Natural killer cell treated with Interleukin-12 subunit alpha and Interleukin-12 subunit beta and Interleukin-15 and Interleukin-18, amount 100 ng/mL, for 72 hours (primary cell): ENCODE measurements at regions not wholly inside any gene's neighbourhood (a gene's known extent, or its start where the extent isn't known, plus 50 kb on each side); places are given as distances from the start of the nearest gene placed in this dataset.
A peak's percentile ranks its signal among the peaks of the same experiment; 100 is the strongest.
"Not testable (repeated sequence)": the region's sequence is repeated elsewhere in the genome, so short reads cannot be mapped to it uniquely, and the experiment has no call there.

ENCODE experiments used
- ATAC-seq, 2 donors: fragments of 150-1000 bp; cut with Tn5 transposase in 1 of 2; sonication (Bioruptor Pico), chemical (Tn5 transposase) in 1 of 2; 2 replicates each; pipeline ENCODE4 v1.10.0; 2021
- DNase-seq: peaks from one replicate; pipeline ENCODE4 v3.0.0; 2022; ENCODE audit warnings: low spot score
- H3K27ac Mint-ChIP-seq, 2 donors: 1 replicate in 1 of 2; 2 replicates in 1 of 2; pipeline ENCODE4 v1.8.0; 2022; ENCODE audit warnings: mixed read lengths in 2 of 2, mild to moderate bottlenecking in 1 of 2, moderate library complexity in 1 of 2
- H3K27me3 Mint-ChIP-seq, 2 donors: 1 replicate in 1 of 2; 2 replicates in 1 of 2; pipeline ENCODE4 v1.8.0; 2022; ENCODE audit warnings: mixed read lengths in 2 of 2
- H3K36me3 Mint-ChIP-seq: one replicate; pipeline ENCODE4 v1.8.0; 2022; ENCODE audit warnings: mixed read lengths
- H3K4me1 Mint-ChIP-seq, 2 donors: 1 replicate in 1 of 2; 2 replicates in 1 of 2; pipeline ENCODE4 v1.8.0; 2022; ENCODE audit warnings: low read depth in 2 of 2, mixed read lengths in 2 of 2, mild to moderate bottlenecking in 1 of 2
- H3K4me3 Mint-ChIP-seq: one replicate; pipeline ENCODE4 v1.8.0; 2022; ENCODE audit warnings: mixed read lengths
- H3K9me3 Mint-ChIP-seq: 2 replicates; pipeline ENCODE4 v1.8.0; 2022; ENCODE audit warnings: mixed read lengths

DNA sequence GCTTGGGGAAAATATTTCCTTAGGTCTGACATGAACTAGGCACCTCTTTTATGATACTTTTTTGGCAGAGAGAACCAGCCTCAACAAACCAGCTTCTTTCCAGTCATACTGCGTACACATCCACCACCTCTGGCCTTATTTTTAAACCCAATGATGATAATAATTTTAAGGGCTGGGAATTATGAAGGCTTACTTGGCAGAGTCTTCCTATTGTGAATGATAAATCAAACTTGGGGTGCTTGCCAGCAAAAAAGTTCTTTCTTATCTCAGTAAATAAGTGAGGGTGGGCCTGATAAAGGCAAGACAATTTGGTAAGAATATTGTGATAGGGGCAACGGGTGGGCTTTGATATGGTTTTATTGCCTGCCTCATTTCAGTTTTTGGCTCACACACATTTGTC lies 1230.2 kb upstream of the ZEB2 start:
- no peak for DNase-seq
- Mint-ChIP-seq H3K27me3 (peaks cover 0 to 22% of the 10 kb centered on the region in 2 donors), H3K4me1 (peaks cover 29 to 46% of the 10 kb centered on the region in 2 donors), H3K9me3 (no peaks in the 10 kb centered on the region), H3K4me3 (no peak overlapping the region), H3K27ac (peak overlapping the region in 1 of 2 donors; percentile 19), H3K36me3 (no peaks in the 10 kb centered on the region)
- ATAC-seq = no peak

DNA sequence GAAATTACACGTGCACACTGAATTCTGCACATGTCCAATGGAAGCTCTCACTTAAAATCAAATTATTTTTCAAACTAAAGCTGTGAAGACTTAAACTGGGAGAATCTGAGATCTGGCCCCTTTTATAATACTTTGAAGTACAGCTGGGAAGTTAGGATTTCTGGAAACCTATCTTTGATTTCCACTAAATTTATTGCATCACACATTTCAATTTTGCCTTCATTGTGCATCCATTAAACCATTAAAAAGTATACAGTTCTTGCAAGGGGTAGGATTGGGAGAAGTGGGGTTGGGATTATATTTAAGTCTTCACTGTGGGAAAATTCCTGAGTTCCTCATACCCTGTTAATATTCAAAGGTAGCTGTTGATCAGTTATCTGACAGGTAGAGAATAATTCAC lies 1229.6 kb upstream of the ZEB2 start:
- no peaks in the 10 kb centered on the region for H3K36me3 Mint-ChIP-seq
- H3K4me1 Mint-ChIP-seq = peaks cover 33 to 52% of the 10 kb centered on the region in 2 donors

DNA sequence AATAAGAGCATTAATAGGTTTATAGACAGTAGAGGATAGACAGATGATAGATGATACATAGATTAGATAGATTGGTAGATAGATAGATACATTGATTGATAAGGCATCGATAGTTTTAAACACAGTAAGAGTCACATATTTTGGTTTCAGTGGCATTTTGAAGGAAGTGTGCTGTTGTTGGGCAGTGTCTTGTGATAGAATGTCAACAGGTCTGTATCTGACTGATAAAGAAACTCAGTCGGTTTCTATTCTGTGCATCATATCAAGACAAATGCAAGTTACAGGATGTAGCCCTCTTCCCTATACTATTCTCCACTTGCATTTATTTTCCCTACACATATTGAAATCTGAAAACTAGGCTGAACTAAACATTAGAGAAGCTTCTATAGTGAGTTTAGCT lies 1229.0 kb upstream of the ZEB2 start:
- peak overlapping the region in 1 of 2 donors; percentile 24 for H3K27ac Mint-ChIP-seq
- H3K4me1 Mint-ChIP-seq = peaks cover 36 to 54% of the 10 kb centered on the region in 2 donors
- DNase-seq (no peak), ATAC-seq (peak; percentile 63 to 69)
- H3K4me3 Mint-ChIP-seq = peak overlapping the region; percentile 24
- no peaks in the 10 kb centered on the region for H3K36me3 Mint-ChIP-seq
- H3K9me3 Mint-ChIP-seq = no peaks in the 10 kb centered on the region
- peaks cover 0 to 30% of the 10 kb centered on the region in 2 donors for H3K27me3 Mint-ChIP-seq

More for the DNA sequence above, 1229.6 kb upstream of the ZEB2 start:
- ATAC-seq (no peak), DNase-seq (no peak)
- Mint-ChIP-seq H3K27me3 (peaks cover 0 to 28% of the 10 kb centered on the region in 2 donors), H3K4me3 (no peak overlapping the region), H3K27ac (peak overlapping the region in 1 of 2 donors; percentile 24), H3K9me3 (no peaks in the 10 kb centered on the region)

DNA sequence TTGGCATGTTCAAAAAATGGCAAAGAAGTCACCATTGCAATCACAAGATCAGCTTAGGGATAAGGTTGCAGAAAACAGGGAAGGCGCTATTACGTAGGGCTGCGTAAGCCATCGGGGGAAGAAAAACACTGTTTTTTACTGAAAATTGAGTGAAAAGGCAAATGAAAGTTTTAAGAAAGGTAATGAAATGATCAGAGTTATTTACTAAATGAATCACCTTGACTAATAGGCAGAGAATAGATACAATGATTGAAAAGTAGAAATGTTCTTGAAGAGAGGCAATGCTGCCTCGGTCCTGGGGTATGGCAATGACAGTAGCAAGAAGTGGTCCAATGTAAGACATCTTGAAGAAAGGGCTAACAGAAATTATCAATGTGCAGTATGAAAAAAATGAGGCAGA lies 1227.8 kb upstream of the ZEB2 start:
- H3K4me3 Mint-ChIP-seq = peak overlapping the region; percentile 18
- no peaks in the 10 kb centered on the region for H3K9me3 Mint-ChIP-seq
- peaks cover 0 to 30% of the 10 kb centered on the region in 2 donors for H3K27me3 Mint-ChIP-seq
- H3K36me3 Mint-ChIP-seq = no peaks in the 10 kb centered on the region
- peak overlapping the region; percentile 1 to 21 for H3K27ac Mint-ChIP-seq
- ATAC-seq (no peak), DNase-seq (no peak)
- H3K4me1 Mint-ChIP-seq = peaks cover 31 to 54% of the 10 kb centered on the region in 2 donors

DNA sequence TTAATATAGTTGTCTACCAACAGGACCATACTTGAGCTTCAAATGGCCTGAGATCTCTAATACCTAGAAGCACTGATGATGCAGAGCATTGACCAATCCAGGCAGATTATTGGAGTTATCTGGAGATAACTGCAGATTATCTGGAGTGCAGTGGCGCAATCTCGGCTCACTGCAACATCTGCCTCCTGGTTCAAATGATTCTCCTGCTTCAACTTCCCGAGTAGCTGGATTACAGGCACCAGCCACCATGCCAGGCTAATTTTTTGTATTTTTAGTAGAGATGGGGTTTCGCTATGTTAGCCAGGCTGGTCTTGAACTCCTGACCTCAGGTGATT lies 1225.4 kb upstream of the ZEB2 start:
- H3K4me3 Mint-ChIP-seq = peak overlapping the region; percentile 70

DNA sequence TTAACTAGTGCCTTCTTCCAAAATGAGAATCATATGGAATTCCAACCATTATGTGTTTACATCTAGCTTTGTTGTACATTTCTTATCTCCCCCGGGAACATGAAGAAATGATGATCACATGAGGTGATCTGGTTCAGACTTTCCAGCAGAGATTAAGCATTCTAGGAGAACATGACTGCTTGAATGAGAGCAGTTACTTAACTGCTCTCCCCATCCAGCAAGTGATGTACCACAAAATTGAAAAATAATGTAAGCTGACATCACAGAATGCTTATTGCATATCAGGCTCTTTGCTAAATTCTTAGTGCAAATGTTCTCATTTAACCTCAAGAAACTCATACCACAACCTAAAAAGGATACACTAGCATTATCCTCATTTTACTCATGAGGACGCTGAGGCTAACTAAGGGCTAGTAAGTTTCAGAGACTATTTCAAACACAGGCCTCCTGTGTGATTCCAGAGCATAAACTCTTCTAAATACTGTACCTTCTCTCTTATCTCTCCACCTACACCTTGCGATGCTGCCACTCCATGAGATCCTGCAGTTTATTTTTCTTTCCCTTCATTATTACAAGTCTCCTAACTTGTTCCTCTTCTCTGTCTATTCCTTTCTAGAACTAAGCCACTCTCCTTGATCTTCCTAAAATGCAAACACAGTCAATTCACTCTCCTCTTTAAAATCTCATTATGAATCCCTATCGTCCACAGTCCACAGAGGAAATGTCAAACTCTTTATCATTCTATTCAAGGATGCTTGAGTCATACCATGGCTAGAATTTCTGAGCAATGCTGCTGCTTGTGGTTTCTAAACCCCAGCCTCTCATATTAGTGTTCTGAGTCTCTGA lies 1224.8 kb upstream of the ZEB2 start:
- H3K4me3 Mint-ChIP-seq = peak overlapping the region; percentile 70
- peak; percentile 86 to 93 for ATAC-seq
- H3K27ac Mint-ChIP-seq = peak overlapping the region; percentile 63 to 72

More for the DNA sequence above, 1225.4 kb upstream of the ZEB2 start:
- H3K9me3 Mint-ChIP-seq, DNase-seq, ATAC-seq, H3K36me3 Mint-ChIP-seq: not testable (repeated sequence)
- Mint-ChIP-seq H3K4me1 (peaks cover 15 to 39% of the 10 kb centered on the region in 2 donors), H3K27me3 (peaks cover 0 to 23% of the 10 kb centered on the region in 2 donors), H3K27ac (peak overlapping the region; percentile 63 to 72)

DNA sequence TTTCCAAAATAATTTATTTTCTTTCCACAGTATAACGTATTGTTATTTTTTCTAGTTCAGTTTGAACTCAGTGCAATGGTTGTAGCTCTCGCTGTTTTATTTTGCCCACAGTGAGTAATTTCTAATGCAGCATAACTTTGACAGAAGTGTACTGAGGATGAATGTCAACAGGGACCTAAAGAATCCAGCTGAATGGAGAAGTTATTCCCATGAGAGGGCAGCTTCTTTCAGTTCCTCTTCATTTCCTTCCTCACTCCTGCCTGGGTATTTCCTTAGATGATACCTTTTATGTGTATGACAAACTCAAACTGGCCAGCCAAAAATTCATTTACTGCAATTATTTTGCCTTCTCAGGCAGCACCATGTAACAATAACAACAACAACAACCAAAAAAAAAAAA lies 1223.1 kb upstream of the ZEB2 start:
- H3K27ac Mint-ChIP-seq = peak overlapping the region in 1 of 2 donors; percentile 7
- no peak for DNase-seq
- H3K4me3 Mint-ChIP-seq = no peak overlapping the region
- H3K27me3 Mint-ChIP-seq = peaks cover under 1 to 23% of the 10 kb centered on the region in 2 donors
- ATAC-seq = no peak
- H3K4me1 Mint-ChIP-seq = peaks cover 17 to 32% of the 10 kb centered on the region in 2 donors
- no peaks in the 10 kb centered on the region for H3K36me3 Mint-ChIP-seq
- no peaks in the 10 kb centered on the region for H3K9me3 Mint-ChIP-seq

More for the DNA sequence above, 1224.8 kb upstream of the ZEB2 start:
- no peak for DNase-seq
- H3K4me1 Mint-ChIP-seq = peaks cover 18 to 40% of the 10 kb centered on the region in 2 donors
- H3K27me3 Mint-ChIP-seq = peaks cover 0 to 23% of the 10 kb centered on the region in 2 donors
- no peaks in the 10 kb centered on the region for H3K36me3 Mint-ChIP-seq
- no peaks in the 10 kb centered on the region for H3K9me3 Mint-ChIP-seq

DNA sequence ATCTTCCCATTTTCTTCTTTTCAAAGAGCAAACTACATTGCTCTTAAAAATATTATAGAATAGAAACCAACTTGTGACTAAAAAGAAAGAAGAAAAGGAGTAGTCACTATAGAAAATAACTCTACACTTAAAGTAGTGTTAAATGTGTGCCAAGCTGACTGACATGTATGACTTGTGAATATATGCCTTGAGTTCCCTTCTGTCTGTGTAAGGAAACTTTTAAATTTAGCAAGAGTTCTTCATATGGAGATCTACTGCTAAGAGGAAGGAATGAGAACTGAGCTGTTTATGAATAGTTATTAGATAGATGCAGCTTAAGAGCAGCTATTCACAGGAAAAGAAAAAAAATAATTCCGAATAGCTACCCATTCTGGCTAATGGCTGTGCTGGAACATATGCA lies 1221.7 kb upstream of the ZEB2 start:
- ATAC-seq = no peak
- no peak for DNase-seq
- no peaks in the 10 kb centered on the region for H3K9me3 Mint-ChIP-seq
- no peak overlapping the region for H3K4me3 Mint-ChIP-seq
- peaks cover 2 to 16% of the 10 kb centered on the region in 2 donors for H3K27me3 Mint-ChIP-seq
- H3K4me1 Mint-ChIP-seq = peaks cover 17 to 24% of the 10 kb centered on the region in 2 donors
- H3K36me3 Mint-ChIP-seq = no peaks in the 10 kb centered on the region
- peak overlapping the region in 1 of 2 donors; percentile 2 for H3K27ac Mint-ChIP-seq

DNA sequence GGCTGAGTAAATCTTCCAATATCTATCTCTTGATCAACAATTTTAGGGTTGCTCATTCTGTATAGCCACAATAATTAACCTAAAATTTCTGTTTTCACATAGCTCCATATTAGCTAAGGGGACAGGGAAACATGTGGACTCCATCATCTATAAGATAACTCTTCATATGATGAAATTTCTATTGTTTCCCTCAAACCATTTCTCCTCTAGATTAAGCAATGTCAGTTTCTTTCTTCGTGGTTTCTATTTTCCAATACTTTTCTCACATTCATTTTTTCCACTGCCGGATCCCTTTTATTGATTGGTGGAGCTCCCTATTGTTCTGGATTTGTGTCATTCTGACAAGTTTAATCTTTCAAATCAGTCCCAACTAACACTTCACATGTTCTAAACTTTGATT lies 1221.3 kb upstream of the ZEB2 start:
- no peaks in the 10 kb centered on the region for H3K36me3 Mint-ChIP-seq
- no peak for ATAC-seq
- DNase-seq = no peak
- H3K4me1 Mint-ChIP-seq = peaks cover 16 to 20% of the 10 kb centered on the region in 2 donors
- no peak overlapping the region for H3K4me3 Mint-ChIP-seq
- H3K9me3 Mint-ChIP-seq = no peaks in the 10 kb centered on the region
- H3K27me3 Mint-ChIP-seq = peaks cover 2 to 12% of the 10 kb centered on the region in 2 donors
- H3K27ac Mint-ChIP-seq = peak overlapping the region in 1 of 2 donors; percentile 2

DNA sequence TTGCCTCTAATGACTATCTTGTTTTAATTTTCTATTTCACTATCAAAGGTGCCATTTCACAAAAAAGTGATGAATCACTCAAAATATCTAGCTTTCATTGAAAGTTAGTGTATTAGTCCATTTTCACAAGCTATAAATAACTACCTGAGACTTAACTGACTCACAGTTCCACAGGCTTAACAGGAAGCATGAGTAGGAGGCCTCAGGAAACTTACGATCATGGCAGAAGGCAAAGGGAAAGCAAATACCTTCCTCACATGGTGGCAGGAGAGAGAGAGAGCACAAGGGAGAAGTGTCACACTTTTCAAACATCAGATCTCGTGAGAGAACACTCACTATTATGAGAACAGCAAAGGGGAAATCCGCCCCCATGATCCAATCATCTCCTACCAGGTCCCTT lies 1220.4 kb upstream of the ZEB2 start:
- no peak for DNase-seq

DNA sequence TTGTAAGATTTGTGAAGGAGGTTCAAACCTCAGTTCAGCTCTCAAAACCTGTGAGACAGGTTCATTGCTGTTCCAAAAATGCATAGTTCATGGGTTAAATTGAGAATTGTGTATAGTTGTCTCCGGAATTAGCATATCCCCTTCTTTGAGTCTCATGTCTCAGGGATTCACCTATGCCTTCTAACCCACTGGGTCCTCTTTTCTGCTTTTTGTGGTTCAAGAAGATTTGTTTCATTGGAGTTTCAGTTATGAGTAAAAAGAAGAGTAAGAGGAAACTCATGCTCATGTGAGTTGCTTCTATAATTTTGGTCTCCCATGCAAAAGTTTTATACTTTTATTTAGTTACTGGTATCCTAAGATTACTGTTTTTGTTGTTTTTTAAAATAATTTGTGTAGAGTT lies 1219.8 kb upstream of the ZEB2 start:
- H3K4me1 Mint-ChIP-seq = peaks cover 10 to 13% of the 10 kb centered on the region in 2 donors
- H3K4me3 Mint-ChIP-seq = no peak overlapping the region
- H3K9me3 Mint-ChIP-seq = no peaks in the 10 kb centered on the region
- H3K36me3 Mint-ChIP-seq = no peaks in the 10 kb centered on the region
- peak overlapping the region in 1 of 2 donors; percentile 11 for H3K27ac Mint-ChIP-seq
- DNase-seq (no peak), ATAC-seq (no peak)
- H3K27me3 Mint-ChIP-seq = peaks cover 2 to 11% of the 10 kb centered on the region in 2 donors

More for the DNA sequence above, 1220.4 kb upstream of the ZEB2 start:
- Mint-ChIP-seq H3K4me3 (no peak overlapping the region), H3K36me3 (no peaks in the 10 kb centered on the region), H3K27ac (peak overlapping the region; percentile 11 to 60), H3K9me3 (no peaks in the 10 kb centered on the region), H3K4me1 (peaks cover 15 to 19% of the 10 kb centered on the region in 2 donors), H3K27me3 (peaks cover 2 to 13% of the 10 kb centered on the region in 2 donors)
- no peak for ATAC-seq

DNA sequence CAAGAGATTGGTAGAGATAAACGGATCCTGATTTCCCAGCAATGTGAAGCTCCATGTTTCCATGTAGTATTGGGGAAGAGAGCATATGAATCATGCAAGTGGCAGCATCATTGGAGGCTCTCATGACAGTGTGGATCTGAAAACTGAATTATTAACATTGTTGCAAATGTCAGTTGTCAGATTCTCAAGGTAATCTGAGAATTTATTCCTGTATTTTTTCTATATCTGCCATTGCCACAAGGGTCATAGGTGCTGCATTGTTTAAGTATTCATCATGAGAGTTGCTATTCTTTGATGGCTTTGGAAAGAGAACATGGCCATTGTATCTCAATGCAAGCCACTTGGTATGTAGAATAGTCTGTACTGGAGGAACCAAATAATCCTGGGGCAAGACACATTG lies 1217.0 kb upstream of the ZEB2 start:
- no peak for ATAC-seq

DNA sequence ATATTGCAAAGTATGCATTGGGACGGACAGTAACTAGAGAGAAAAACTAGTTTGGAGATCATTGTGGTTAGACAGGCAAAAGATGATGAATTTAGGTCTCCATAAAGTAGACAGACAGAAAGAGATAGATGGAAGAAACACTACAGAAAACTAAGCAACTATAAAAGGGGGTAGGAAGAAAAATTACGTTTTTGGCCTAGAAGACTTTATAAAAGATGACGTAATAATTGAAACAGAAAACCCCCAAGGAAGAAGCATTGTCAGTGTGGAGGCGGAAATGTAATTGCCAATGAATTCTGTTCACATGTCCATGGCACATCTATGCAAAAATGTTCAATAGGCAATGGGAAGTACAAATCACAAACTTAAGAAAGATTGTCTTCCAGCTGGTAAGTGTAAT lies 1211.5 kb upstream of the ZEB2 start:
- DNase-seq (no peak), ATAC-seq (no peak)
- H3K36me3 Mint-ChIP-seq = no peaks in the 10 kb centered on the region
- no peak overlapping the region for H3K4me3 Mint-ChIP-seq
- H3K27ac Mint-ChIP-seq = no peak overlapping the region
- peaks cover 2 to 40% of the 10 kb centered on the region in 2 donors for H3K27me3 Mint-ChIP-seq
- peaks cover 5% of the 10 kb centered on the region for H3K9me3 Mint-ChIP-seq
- H3K4me1 Mint-ChIP-seq = peaks cover 0 to 2% of the 10 kb centered on the region in 2 donors

More for the DNA sequence above, 1217.0 kb upstream of the ZEB2 start:
- H3K36me3 Mint-ChIP-seq = no peaks in the 10 kb centered on the region
- H3K27ac Mint-ChIP-seq = no peak overlapping the region
- DNase-seq = no peak
- H3K4me3 Mint-ChIP-seq = no peak overlapping the region
- H3K4me1 Mint-ChIP-seq = peaks cover 7 to 9% of the 10 kb centered on the region in 2 donors
- peaks cover 2 to 24% of the 10 kb centered on the region in 2 donors for H3K27me3 Mint-ChIP-seq
- no peaks in the 10 kb centered on the region for H3K9me3 Mint-ChIP-seq

DNA sequence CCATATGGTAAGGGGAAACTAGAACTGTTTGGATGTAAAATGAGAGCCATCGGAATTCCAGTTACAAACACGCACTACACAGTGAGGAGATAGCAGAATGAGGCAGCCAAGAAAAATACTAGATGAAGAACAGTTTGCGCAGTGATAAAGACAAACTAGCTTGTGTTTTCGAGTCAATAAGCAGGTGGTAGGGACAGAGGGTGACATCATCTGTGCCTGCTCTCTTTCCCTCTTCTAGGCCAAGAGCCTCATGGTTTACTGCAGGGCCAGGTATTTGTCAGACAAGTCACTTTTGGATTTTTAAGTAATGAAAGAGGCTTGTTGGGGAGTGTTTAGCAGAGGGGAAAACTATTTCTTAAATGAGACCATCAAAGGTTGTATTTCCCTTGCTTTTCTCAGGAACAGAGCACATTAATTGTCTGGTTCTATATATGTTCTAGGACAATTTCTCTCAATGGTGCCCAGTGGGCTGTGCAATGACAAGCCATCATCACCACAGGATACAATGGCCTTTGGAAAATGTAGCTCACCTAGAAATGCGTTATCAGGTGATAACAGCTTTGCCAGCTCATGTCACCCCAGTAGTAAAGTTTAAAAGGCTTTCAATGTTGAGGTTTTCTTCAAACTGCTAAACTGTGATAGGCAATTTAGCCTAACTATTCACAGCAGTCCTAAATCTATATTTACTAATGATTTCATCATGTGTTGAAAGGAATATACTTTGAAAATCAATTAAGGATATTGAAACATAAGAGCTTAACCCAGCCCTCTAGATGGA lies 1210.3 kb upstream of the ZEB2 start:
- ATAC-seq = no peak
- peaks cover 0 to 6% of the 10 kb centered on the region in 2 donors for H3K4me1 Mint-ChIP-seq
- H3K9me3 Mint-ChIP-seq = peaks cover 5% of the 10 kb centered on the region

More for the DNA sequence above, 1210.3 kb upstream of the ZEB2 start:
- Mint-ChIP-seq H3K4me3 (no peak overlapping the region), H3K36me3 (no peaks in the 10 kb centered on the region), H3K27me3 (peaks cover 2 to 36% of the 10 kb centered on the region in 2 donors), H3K27ac (no peak overlapping the region)
- no peak for DNase-seq
